ENCODE measurements at regions not wholly inside any gene's neighbourhood (a gene's known extent, or its start where the extent isn't known, plus 50 kb on each side); places are given as distances from the start of the nearest gene placed in this dataset.

- Mint-ChIP-seq H3K27ac (ENCODE audit: unreplicated experiment) (no peak overlapping the region), H3K9me3 (ENCODE audit: unreplicated experiment) (no peaks in the 10 kb centered on the region), H3K27me3 (ENCODE audit: unreplicated experiment) (no peaks in the 10 kb centered on the region), H3K4me1 (ENCODE audit: low read depth, unreplicated experiment) (no peaks in the 10 kb centered on the region), H3K36me3 (ENCODE audit: unreplicated experiment) (no peaks in the 10 kb centered on the region), H3K4me3 (ENCODE audit: unreplicated experiment) (no peak overlapping the region)
- no peak for DNase-seq
- TF ChIP-seq CTCF (IDR thresholded peaks at IDR 0.05; ENCODE audit: partially characterized antibody, unreplicated experiment) = no peak
Observed at GRCh38 chr1:221810406-221810805, 68.5 kb upstream of the DUSP10 start.

- H3K36me3 Mint-ChIP-seq (ENCODE audit: unreplicated experiment) = no peaks in the 10 kb centered on the region
- H3K27me3 Mint-ChIP-seq (ENCODE audit: unreplicated experiment) = no peaks in the 10 kb centered on the region
- H3K4me3 Mint-ChIP-seq (ENCODE audit: unreplicated experiment) = no peak overlapping the region
- no peak for DNase-seq
- H3K4me1 Mint-ChIP-seq (ENCODE audit: low read depth, unreplicated experiment) = no peaks in the 10 kb centered on the region
- no peak overlapping the region for H3K27ac Mint-ChIP-seq (ENCODE audit: unreplicated experiment)
- no peaks in the 10 kb centered on the region for H3K9me3 Mint-ChIP-seq (ENCODE audit: unreplicated experiment)
- TF ChIP-seq CTCF (IDR thresholded peaks at IDR 0.05; ENCODE audit: partially characterized antibody, unreplicated experiment) = no peak
Observed at GRCh38 chr1:221809091-221810029, 67.5 kb upstream of the DUSP10 start.

GRCh38 chr1:221806984-221807383, 65.1 kb upstream of the DUSP10 start:
- no peaks in the 10 kb centered on the region for H3K4me1 Mint-ChIP-seq (ENCODE audit: low read depth, unreplicated experiment)
- H3K9me3 Mint-ChIP-seq (ENCODE audit: unreplicated experiment) = no peaks in the 10 kb centered on the region

GRCh38 chr1:221806236-221806635, 64.3 kb upstream of the DUSP10 start:
- Mint-ChIP-seq H3K4me1 (ENCODE audit: low read depth, unreplicated experiment) (no peaks in the 10 kb centered on the region), H3K9me3 (ENCODE audit: unreplicated experiment) (no peaks in the 10 kb centered on the region), H3K4me3 (ENCODE audit: unreplicated experiment) (no peak overlapping the region), H3K27ac (ENCODE audit: unreplicated experiment) (no peak overlapping the region), H3K27me3 (ENCODE audit: unreplicated experiment) (no peaks in the 10 kb centered on the region), H3K36me3 (ENCODE audit: unreplicated experiment) (no peaks in the 10 kb centered on the region)
- TF ChIP-seq CTCF (IDR thresholded peaks at IDR 0.05; ENCODE audit: partially characterized antibody, unreplicated experiment) = no peak
- no peak for DNase-seq

More at GRCh38 chr1:221806984-221807383, 65.1 kb upstream of the DUSP10 start:
- no peak for DNase-seq
- H3K27ac Mint-ChIP-seq (ENCODE audit: unreplicated experiment) = no peak overlapping the region
- no peaks in the 10 kb centered on the region for H3K27me3 Mint-ChIP-seq (ENCODE audit: unreplicated experiment)
- no peak for TF ChIP-seq CTCF (IDR thresholded peaks at IDR 0.05; ENCODE audit: partially characterized antibody, unreplicated experiment)
- H3K4me3 Mint-ChIP-seq (ENCODE audit: unreplicated experiment) = no peak overlapping the region
- H3K36me3 Mint-ChIP-seq (ENCODE audit: unreplicated experiment) = no peaks in the 10 kb centered on the region

- no peaks in the 10 kb centered on the region for H3K9me3 Mint-ChIP-seq (ENCODE audit: unreplicated experiment)
- no peaks in the 10 kb centered on the region for H3K4me1 Mint-ChIP-seq (ENCODE audit: low read depth, unreplicated experiment)
- no peak for DNase-seq
- no peak for TF ChIP-seq CTCF (IDR thresholded peaks at IDR 0.05; ENCODE audit: partially characterized antibody, unreplicated experiment)
- no peak overlapping the region for H3K4me3 Mint-ChIP-seq (ENCODE audit: unreplicated experiment)
- no peak overlapping the region for H3K27ac Mint-ChIP-seq (ENCODE audit: unreplicated experiment)
- H3K27me3 Mint-ChIP-seq (ENCODE audit: unreplicated experiment) = no peaks in the 10 kb centered on the region
- no peaks in the 10 kb centered on the region for H3K36me3 Mint-ChIP-seq (ENCODE audit: unreplicated experiment)
Observed at GRCh38 chr1:221805121-221805520, 63.2 kb upstream of the DUSP10 start.
